ENCODE measurements at regions not wholly inside any gene's neighbourhood (a gene's known extent, or its start where the extent isn't known, plus 50 kb on each side); places are given as distances from the start of the nearest gene placed in this dataset.
"Not testable (repeated sequence)": the region's sequence is repeated elsewhere in the genome, so short reads cannot be mapped to it uniquely, and the experiment has no call there.

DNA sequence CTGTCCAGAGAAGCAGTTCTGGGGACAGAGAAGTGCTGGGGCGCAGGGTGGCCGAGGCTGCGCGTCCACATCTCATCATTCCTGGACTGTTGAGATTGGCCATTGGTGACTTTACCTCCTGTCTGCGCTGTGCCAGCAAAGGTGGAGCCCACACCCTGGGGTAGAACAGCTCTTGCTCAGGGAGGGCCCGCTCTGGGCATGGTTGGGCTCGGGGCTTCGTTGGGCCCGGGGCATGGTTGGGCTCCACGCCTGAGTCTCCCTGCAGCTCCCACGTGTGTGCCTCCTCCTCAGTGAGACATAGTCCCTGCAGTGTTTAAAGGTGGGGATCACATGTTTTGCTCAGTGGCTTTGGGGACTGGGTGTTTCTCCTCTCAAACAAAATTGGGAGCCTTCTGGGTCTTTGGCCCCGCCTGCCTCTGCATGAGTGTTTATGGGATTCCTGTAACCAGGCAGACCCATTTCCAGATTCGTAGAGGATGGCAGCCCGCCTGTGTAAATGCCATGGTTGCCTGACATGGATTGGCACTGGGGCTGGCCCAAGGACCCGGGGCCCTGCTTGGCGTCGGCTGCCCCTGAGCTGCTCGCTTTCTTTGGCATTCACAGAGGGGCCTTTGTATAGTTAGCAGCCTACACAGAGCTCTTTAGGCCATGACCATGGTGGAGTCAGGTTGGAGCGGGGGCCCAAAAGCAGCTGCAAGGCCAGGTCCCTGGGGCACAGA is 104.6 kb downstream of the TLR5 start:
- Histone ChIP-seq H3K27ac (no peak overlapping the region), H3K36me3 (no peaks in the 10 kb centered on the region), H3K4me3 (no peak overlapping the region), H3K9me3 (no peaks in the 10 kb centered on the region), H3K4me1 (peaks cover 0 to 16% of the 10 kb centered on the region in 2 donors), H3K27me3 (no peaks in the 10 kb centered on the region)
- DNase-seq (ENCODE audit: low spot score) = no peak
- TF ChIP-seq, protein P1, sequence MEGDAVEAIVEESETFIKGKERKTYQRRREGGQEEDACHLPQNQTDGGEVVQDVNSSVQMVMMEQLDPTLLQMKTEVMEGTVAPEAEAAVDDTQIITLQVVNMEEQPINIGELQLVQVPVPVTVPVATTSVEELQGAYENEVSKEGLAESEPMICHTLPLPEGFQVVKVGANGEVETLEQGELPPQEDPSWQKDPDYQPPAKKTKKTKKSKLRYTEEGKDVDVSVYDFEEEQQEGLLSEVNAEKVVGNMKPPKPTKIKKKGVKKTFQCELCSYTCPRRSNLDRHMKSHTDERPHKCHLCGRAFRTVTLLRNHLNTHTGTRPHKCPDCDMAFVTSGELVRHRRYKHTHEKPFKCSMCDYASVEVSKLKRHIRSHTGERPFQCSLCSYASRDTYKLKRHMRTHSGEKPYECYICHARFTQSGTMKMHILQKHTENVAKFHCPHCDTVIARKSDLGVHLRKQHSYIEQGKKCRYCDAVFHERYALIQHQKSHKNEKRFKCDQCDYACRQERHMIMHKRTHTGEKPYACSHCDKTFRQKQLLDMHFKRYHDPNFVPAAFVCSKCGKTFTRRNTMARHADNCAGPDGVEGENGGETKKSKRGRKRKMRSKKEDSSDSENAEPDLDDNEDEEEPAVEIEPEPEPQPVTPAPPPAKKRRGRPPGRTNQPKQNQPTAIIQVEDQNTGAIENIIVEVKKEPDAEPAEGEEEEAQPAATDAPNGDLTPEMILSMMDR (IDR thresholded peaks at IDR 0.05) = no peak

GRCh38 chr1:223039990-223040389 is 103.1 kb downstream of the TLR5 start:
- DNase-seq (ENCODE audit: low spot score) = no peak
- H3K4me1 ChIP-seq = peaks cover 0 to 16% of the 10 kb centered on the region in 2 donors
- H3K9me3 ChIP-seq = peaks cover 0 to 2% of the 10 kb centered on the region in 2 donors
- H3K27ac ChIP-seq = no peak overlapping the region
- no peaks in the 10 kb centered on the region for H3K36me3 ChIP-seq
- TF ChIP-seq, protein P1 (IDR thresholded peaks at IDR 0.05) = no peak
- H3K4me3 ChIP-seq = no peak overlapping the region
- H3K27me3 ChIP-seq = no peaks in the 10 kb centered on the region

DNA sequence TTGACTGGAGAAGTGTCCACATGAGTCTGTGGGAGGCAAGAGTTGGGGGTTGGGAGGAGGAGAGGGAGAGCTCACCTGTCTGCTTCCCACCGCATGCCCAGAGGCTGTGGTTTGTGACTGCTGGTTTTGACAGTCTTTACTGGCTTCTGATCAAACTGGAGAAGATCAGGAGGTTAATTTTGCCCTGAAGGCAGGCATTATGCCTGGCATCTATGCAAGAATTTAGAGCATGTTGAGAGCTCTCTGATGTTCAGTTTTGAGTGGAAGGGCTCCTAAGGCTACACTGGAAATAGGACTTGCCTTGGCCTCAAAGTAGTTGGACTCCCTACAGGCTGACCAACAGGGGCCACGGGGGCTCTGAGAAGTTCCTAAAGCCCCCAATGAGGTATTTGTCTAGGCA is 101.6 kb downstream of the TLR5 start:
- H3K27ac ChIP-seq = peak overlapping the region in 1 of 2 donors; percentile 31

GRCh38 chr1:223045164-223045957 is 97.7 kb downstream of the TLR5 start:
- Histone ChIP-seq H3K36me3 (no peaks in the 10 kb centered on the region), H3K9me3 (peaks cover 0 to 10% of the 10 kb centered on the region in 2 donors), H3K27me3 (no peaks in the 10 kb centered on the region), H3K27ac (no peak overlapping the region), H3K4me1 (peaks cover 0 to 11% of the 10 kb centered on the region in 2 donors), H3K4me3 (no peak overlapping the region)
- TF ChIP-seq, protein P1 (IDR thresholded peaks at IDR 0.05) = no peak
- no peak for DNase-seq (ENCODE audit: low spot score)

More for the DNA sequence above, 101.6 kb downstream of the TLR5 start:
- Histone ChIP-seq H3K4me1 (peaks cover 0 to 16% of the 10 kb centered on the region in 2 donors), H3K4me3 (no peak overlapping the region), H3K9me3 (peaks cover 0 to 10% of the 10 kb centered on the region in 2 donors), H3K27me3 (no peaks in the 10 kb centered on the region), H3K36me3 (no peaks in the 10 kb centered on the region)
- DNase-seq (ENCODE audit: low spot score) = no peak
- TF ChIP-seq, protein P1 (IDR thresholded peaks at IDR 0.05) = no peak

DNA sequence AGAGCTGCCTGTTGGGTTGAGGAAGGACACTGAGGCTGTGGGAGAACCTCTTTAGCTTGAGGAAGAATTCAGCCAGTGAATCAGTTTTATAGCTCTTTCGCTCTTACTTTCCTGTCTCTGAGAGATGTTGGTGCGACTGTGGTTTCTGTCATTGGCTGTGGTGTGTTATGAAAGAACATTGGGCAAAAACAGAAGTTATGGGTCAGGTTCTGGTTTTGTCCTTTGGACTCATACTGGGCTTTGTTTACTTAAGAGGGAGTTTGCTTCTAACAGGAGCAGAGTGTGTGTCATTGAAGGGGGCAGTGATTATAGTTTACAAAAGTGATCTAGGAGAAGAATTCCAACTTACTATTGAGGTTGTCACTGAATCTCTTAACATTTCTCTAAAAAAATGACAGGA is 97.0 kb downstream of the TLR5 start:
- no peak overlapping the region for H3K4me3 ChIP-seq
- H3K4me1 ChIP-seq = peaks cover 0 to 10% of the 10 kb centered on the region in 2 donors
- H3K27me3 ChIP-seq = no peaks in the 10 kb centered on the region
- TF ChIP-seq, protein P1 (IDR thresholded peaks at IDR 0.05) = no peak
- no peak overlapping the region for H3K27ac ChIP-seq
- H3K36me3 ChIP-seq = no peaks in the 10 kb centered on the region
- peaks cover 0 to 10% of the 10 kb centered on the region in 2 donors for H3K9me3 ChIP-seq
- DNase-seq (ENCODE audit: low spot score) = no peak

DNA sequence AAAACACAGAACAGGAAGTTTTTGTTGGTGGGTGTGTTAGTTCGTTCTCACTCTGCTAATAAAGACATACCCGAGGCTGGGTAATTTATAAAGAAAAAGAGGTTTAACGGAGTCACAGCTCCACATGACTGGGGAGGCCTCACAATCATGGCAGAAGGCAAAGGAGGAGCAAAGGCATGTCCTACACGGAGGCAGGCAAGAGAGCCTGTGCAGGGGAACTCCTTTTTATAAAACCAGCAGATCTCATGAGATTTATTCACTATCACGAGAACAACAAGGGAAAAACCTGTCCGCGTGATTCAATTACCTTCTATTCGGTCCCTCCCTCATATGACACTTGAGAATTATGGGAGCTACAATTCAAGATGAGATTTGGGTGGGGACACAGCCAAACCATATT is 96.6 kb downstream of the TLR5 start:
- H3K9me3 ChIP-seq = peaks cover 0 to 10% of the 10 kb centered on the region in 2 donors
- H3K27ac ChIP-seq; H3K4me3 ChIP-seq; H3K4me1 ChIP-seq; H3K27me3 ChIP-seq; DNase-seq (ENCODE audit: low spot score); H3K36me3 ChIP-seq: not testable (repeated sequence)
